HG02885 (cell line): ENCODE measurements at regions not wholly inside any gene's neighbourhood (a gene's known extent, or its start where the extent isn't known, plus 50 kb on each side); places are given as distances from the start of the nearest gene placed in this dataset.

Source experiments
- ATAC-seq: cut with Tn5 transposase; IDR thresholded peaks from one replicate; pipeline ENCODE4 v1.9.1; 2021; ENCODE audit warnings: mild to moderate bottlenecking; ENCODE audit not compliant: unreplicated experiment, poor library complexity

GRCh38 chr3:59595830-59596229 is 546.0 kb upstream of the CFAP20DC start:
- ATAC-seq: no peak

GRCh38 chr3:59593380-59593779 is 543.6 kb upstream of the CFAP20DC start:
- no peak for ATAC-seq

- no peak for ATAC-seq
These were observed 531.2 kb upstream of the CFAP20DC start for GRCh38 chr3:59580996-59581395.

GRCh38 chr3:59580499-59580898 is 530.7 kb upstream of the CFAP20DC start:
- ATAC-seq: no peak

GRCh38 chr3:59578129-59578528 is 528.3 kb upstream of the CFAP20DC start:
- ATAC-seq: no peak

GRCh38 chr3:59576606-59577005 is 526.8 kb upstream of the CFAP20DC start:
- no peak for ATAC-seq

- peak; percentile 83 for ATAC-seq
These were observed 525.5 kb upstream of the CFAP20DC start for GRCh38 chr3:59575113-59576001.

GRCh38 chr3:59573911-59574310 is 524.1 kb upstream of the CFAP20DC start:
- ATAC-seq: no peak

GRCh38 chr3:59572106-59572505 is 522.3 kb upstream of the CFAP20DC start:
- no peak for ATAC-seq

GRCh38 chr3:59570806-59571205 is 521.0 kb upstream of the CFAP20DC start:
- no peak for ATAC-seq

- ATAC-seq: no peak
These were observed 517.8 kb upstream of the CFAP20DC start for GRCh38 chr3:59567661-59568060.

- ATAC-seq: peak; percentile 94
These were observed 516.7 kb upstream of the CFAP20DC start for GRCh38 chr3:59566481-59566975.

- ATAC-seq: no peak
These were observed 515.3 kb upstream of the CFAP20DC start for GRCh38 chr3:59565125-59565524.

GRCh38 chr3:59563966-59564365 is 514.1 kb upstream of the CFAP20DC start:
- no peak for ATAC-seq

GRCh38 chr3:59563072-59563605 is 513.3 kb upstream of the CFAP20DC start:
- no peak for ATAC-seq

GRCh38 chr3:59559721-59560435 is 510.1 kb upstream of the CFAP20DC start:
- no peak for ATAC-seq

- ATAC-seq: no peak
These were observed 509.3 kb upstream of the CFAP20DC start for GRCh38 chr3:59558906-59559720.

- no peak for ATAC-seq
These were observed 505.9 kb upstream of the CFAP20DC start for GRCh38 chr3:59555593-59556315.

GRCh38 chr3:59553076-59553475 is 503.3 kb upstream of the CFAP20DC start:
- no peak for ATAC-seq

- no peak for ATAC-seq
These were observed 502.0 kb upstream of the CFAP20DC start for GRCh38 chr3:59551834-59552233.
